GM23248 (cell line): ENCODE measurements at regions not wholly inside any gene's neighbourhood (a gene's known extent, or its start where the extent isn't known, plus 50 kb on each side); places are given as distances from the start of the nearest gene placed in this dataset.

Source experiments
- EZH2 ChIP-seq: fragments of 200-600 bp; sonication (generic); IDR thresholded peaks from 2 replicates; pipeline ENCODE4 v1.6.1; 2018; ENCODE audit warnings: antibody characterized with exemption, mild to moderate bottlenecking; ENCODE audit not compliant: insufficient read depth, poor library complexity, severe bottlenecking
- EZH2phosphoT487 ChIP-seq: fragments of 200-600 bp; sonication (generic); IDR thresholded peaks from 2 replicates; pipeline ENCODE4 v1.6.1; 2018; ENCODE audit warnings: antibody characterized with exemption, moderate library complexity, mild to moderate bottlenecking, low read depth; ENCODE audit not compliant: insufficient read depth

- TF ChIP-seq EZH2 = no peak
- TF ChIP-seq EZH2phosphoT487 = no peak
Observed at GRCh38 chr11:97756571-97757335, 1264.0 kb upstream of the CNTN5 start.
